ENCODE measurements at regions not wholly inside any gene's neighbourhood (a gene's known extent, or its start where the extent isn't known, plus 50 kb on each side); places are given as distances from the start of the nearest gene placed in this dataset.
"Not testable (repeated sequence)": the region's sequence is repeated elsewhere in the genome, so short reads cannot be mapped to it uniquely, and the experiment has no call there.

DNA sequence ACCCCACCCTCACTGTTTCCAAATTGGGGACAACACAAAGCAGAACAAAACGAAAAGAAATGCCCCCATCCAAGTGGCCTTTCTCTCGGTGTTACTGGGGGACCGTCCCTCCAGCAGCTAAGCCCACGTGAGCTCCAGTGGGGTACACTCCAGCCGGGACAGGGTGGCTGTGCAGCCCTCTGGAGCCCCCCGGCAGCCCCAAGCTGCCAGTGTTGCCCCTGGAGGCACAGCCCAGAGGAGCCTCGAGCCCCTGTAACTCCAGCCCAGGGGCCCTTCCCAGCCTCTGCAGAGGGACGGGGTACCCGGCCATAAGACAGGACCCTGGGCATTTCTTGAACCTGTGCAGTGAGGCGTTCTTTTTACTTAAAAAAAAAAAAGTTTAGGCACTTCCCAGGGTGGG, 124.5 kb upstream of the KCTD7 start:
- no peak overlapping the region for H3K18ac ChIP-seq (ENCODE audit: low read length)
- no peak overlapping the region for H4K91ac ChIP-seq (ENCODE audit: low read depth, low read length)
- no peak overlapping the region for H3K4me3 ChIP-seq (ENCODE audit: low read depth, low read length)
- no CpG with 5 or more reads among the region's 10 CpGs for WGBS (ENCODE audit: extremely low coverage, insufficient coverage, insufficient read length)
- H2BK5ac ChIP-seq (ENCODE audit: low read depth, low read length, poor library complexity), result no peak overlapping the region
- no peak overlapping the region for H2AFZ ChIP-seq (ENCODE audit: insufficient read depth, low read length, poor library complexity)
- no peak overlapping the region for H3K23ac ChIP-seq (ENCODE audit: low read length)
- H3K79me2 ChIP-seq (ENCODE audit: control insufficient read depth, insufficient read depth, low read length, poor library complexity), result no peaks in the 10 kb centered on the region
- H3K4me2 ChIP-seq (ENCODE audit: low read length), result no peak overlapping the region
- no peak overlapping the region for H3K14ac ChIP-seq (ENCODE audit: low read length)
- no peak overlapping the region for H4K8ac ChIP-seq (ENCODE audit: low read depth, low read length)
- peaks cover 4% of the 10 kb centered on the region for H3K9me3 ChIP-seq (ENCODE audit: insufficient read depth, low read depth, low read length)
- no peak overlapping the region for H3K9ac ChIP-seq (ENCODE audit: low read length)
- no peak overlapping the region for H2BK120ac ChIP-seq (ENCODE audit: insufficient read depth, low read length, poor library complexity)
- no peak overlapping the region for H3K4ac ChIP-seq (ENCODE audit: low read depth, low read length)
- H2AK5ac ChIP-seq (ENCODE audit: low read length), result no peak overlapping the region
- H3K79me1 ChIP-seq (ENCODE audit: low read length), result no peaks in the 10 kb centered on the region
- no peaks in the 10 kb centered on the region for H3K36me3 ChIP-seq (ENCODE audit: control insufficient read depth in 1 of 2, insufficient read depth in 2 of 2, low read length in 2 of 2)
- no peak overlapping the region for H4K12ac ChIP-seq (ENCODE audit: low read depth, low read length)
- no peak for DNase-seq
- H3K27ac ChIP-seq (ENCODE audit: low read depth, low read length), result no peak overlapping the region
- no peaks in the 10 kb centered on the region for H3K27me3 ChIP-seq (ENCODE audit: insufficient read depth, low read length)
- H2BK12ac ChIP-seq (ENCODE audit: low read length), result no peak overlapping the region
- H3K4me1 ChIP-seq (ENCODE audit: control insufficient read depth in 1 of 2, insufficient read depth in 2 of 2, low read length in 2 of 2), result no peaks in the 10 kb centered on the region

DNA sequence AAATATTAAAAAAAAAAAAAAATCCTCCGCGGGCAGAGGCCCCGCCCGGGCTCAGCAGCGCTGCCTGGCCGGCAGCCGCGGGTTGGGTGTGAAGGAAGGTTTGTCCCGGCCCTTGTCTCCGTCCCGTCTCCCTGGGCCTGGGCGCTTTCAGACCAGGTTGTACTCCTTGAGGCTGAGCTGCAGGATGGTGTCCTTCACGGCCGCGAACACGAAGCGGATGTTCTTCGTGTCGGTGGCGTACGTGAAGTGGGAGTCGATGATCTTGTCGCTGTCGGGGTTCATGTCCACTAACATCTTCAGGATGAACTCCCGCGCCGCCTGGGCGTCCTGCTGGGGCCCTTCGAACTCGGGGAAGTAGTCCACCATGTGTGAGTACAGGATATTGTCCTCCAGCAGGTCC, 123.7 kb upstream of the KCTD7 start:
- Histone ChIP-seq H2BK5ac (ENCODE audit: low read depth, low read length, poor library complexity) (no peak overlapping the region), H3K23ac (ENCODE audit: low read length) (no peak overlapping the region), H4K91ac (ENCODE audit: low read depth, low read length) (no peak overlapping the region), H2BK12ac (ENCODE audit: low read length) (no peak overlapping the region), H3K4me3 (ENCODE audit: low read depth, low read length) (no peak overlapping the region), H2AFZ (ENCODE audit: insufficient read depth, low read length, poor library complexity) (no peak overlapping the region), H3K4ac (ENCODE audit: low read depth, low read length) (no peak overlapping the region), H3K79me2 (ENCODE audit: control insufficient read depth, insufficient read depth, low read length, poor library complexity) (no peaks in the 10 kb centered on the region), H2BK120ac (ENCODE audit: insufficient read depth, low read length, poor library complexity) (no peak overlapping the region), H3K36me3 (ENCODE audit: control insufficient read depth in 1 of 2, insufficient read depth in 2 of 2, low read length in 2 of 2) (no peaks in the 10 kb centered on the region), H3K4me1 (ENCODE audit: control insufficient read depth in 1 of 2, insufficient read depth in 2 of 2, low read length in 2 of 2) (no peaks in the 10 kb centered on the region), H3K27ac (ENCODE audit: low read depth, low read length) (no peak overlapping the region), H3K4me2 (ENCODE audit: low read length) (no peak overlapping the region), H4K12ac (ENCODE audit: low read depth, low read length) (no peak overlapping the region), H3K9me3 (ENCODE audit: insufficient read depth, low read depth, low read length) (peaks cover 4% of the 10 kb centered on the region), H3K79me1 (ENCODE audit: low read length) (no peaks in the 10 kb centered on the region), H3K9ac (ENCODE audit: low read length) (no peak overlapping the region), H3K14ac (ENCODE audit: low read length) (no peak overlapping the region), H3K18ac (ENCODE audit: low read length) (no peak overlapping the region), H2AK5ac (ENCODE audit: low read length) (no peak overlapping the region), H3K27me3 (ENCODE audit: insufficient read depth, low read length) (no peaks in the 10 kb centered on the region), H4K8ac (ENCODE audit: low read depth, low read length) (no peak overlapping the region)
- no CpG with 5 or more reads among the region's 30 CpGs for WGBS (ENCODE audit: extremely low coverage, insufficient coverage, insufficient read length)
- DNase-seq, result no peak

DNA sequence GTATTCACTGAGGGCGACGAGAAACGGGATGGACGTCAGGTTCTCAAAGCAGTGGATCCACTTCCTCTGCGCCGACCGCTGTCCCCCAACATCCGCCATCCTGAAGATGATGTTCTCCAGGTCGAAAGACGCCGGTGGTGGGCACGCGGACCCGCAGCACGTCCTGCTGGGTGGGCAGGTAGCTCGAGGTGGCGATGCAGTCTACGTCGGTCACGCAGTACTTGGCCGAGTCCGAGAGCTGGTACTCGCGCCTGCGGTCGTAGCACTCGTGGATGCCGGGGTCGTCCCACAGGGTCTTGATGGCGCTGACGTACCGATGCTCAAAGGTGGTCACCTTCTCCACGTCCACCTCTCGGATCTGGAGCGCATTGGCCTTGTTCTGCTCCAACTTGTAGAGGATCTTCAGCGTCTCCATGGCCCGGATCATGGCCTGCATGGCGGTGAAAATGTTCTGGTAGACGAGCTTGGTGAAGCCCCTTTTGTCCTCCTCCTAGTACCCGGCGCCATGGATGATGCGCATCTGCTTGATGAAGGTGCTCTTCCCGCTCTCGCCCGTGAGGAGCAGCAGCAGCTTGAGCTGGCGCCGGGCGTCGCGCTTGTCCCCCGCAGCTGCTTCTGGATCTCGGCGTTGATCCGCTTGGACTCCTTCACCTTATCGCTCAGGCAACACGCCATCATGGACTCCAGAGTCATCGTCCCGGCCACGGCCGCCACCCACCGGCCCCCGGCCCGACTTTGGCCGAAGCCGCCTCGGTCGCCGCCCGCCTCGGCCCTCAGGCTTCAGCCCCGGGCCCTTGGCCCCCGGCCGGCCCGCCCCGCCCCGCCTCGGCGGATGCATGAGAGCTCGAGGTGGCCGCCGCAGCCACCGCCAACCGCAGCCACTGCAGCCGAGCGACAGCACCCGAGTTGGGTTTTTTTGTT, 122.9 kb upstream of the KCTD7 start:
- H3K4me2 ChIP-seq (ENCODE audit: low read length), result no peak overlapping the region
- DNase-seq, result peak in 1 of 2 donors; percentile 49
- no peaks in the 10 kb centered on the region for H3K79me2 ChIP-seq (ENCODE audit: control insufficient read depth, insufficient read depth, low read length, poor library complexity)
- no peaks in the 10 kb centered on the region for H3K36me3 ChIP-seq (ENCODE audit: control insufficient read depth in 1 of 2, insufficient read depth in 2 of 2, low read length in 2 of 2)
- H2AFZ ChIP-seq (ENCODE audit: insufficient read depth, low read length, poor library complexity), result no peak overlapping the region
- no peaks in the 10 kb centered on the region for H3K27me3 ChIP-seq (ENCODE audit: insufficient read depth, low read length)
- H2BK120ac ChIP-seq (ENCODE audit: insufficient read depth, low read length, poor library complexity), result no peak overlapping the region
- H3K9ac ChIP-seq (ENCODE audit: low read length), result no peak overlapping the region
- H2BK5ac ChIP-seq (ENCODE audit: low read depth, low read length, poor library complexity), result no peak overlapping the region
- no CpG with 5 or more reads among the region's 86 CpGs for WGBS (ENCODE audit: extremely low coverage, insufficient coverage, insufficient read length)
- no peak overlapping the region for H3K27ac ChIP-seq (ENCODE audit: low read depth, low read length)
- no peak overlapping the region for H4K12ac ChIP-seq (ENCODE audit: low read depth, low read length)
- H3K18ac ChIP-seq (ENCODE audit: low read length), result no peak overlapping the region
- peaks cover 4% of the 10 kb centered on the region for H3K9me3 ChIP-seq (ENCODE audit: insufficient read depth, low read depth, low read length)
- no peak overlapping the region for H3K4ac ChIP-seq (ENCODE audit: low read depth, low read length)
- no peak overlapping the region for H3K23ac ChIP-seq (ENCODE audit: low read length)
- H4K91ac ChIP-seq (ENCODE audit: low read depth, low read length), result no peak overlapping the region
- no peak overlapping the region for H4K8ac ChIP-seq (ENCODE audit: low read depth, low read length)
- no peak overlapping the region for H2AK5ac ChIP-seq (ENCODE audit: low read length)
- H3K14ac ChIP-seq (ENCODE audit: low read length), result no peak overlapping the region
- no peak overlapping the region for H3K4me3 ChIP-seq (ENCODE audit: low read depth, low read length)
- H3K79me1 ChIP-seq (ENCODE audit: low read length), result no peaks in the 10 kb centered on the region
- H3K4me1 ChIP-seq (ENCODE audit: control insufficient read depth in 1 of 2, insufficient read depth in 2 of 2, low read length in 2 of 2), result no peaks in the 10 kb centered on the region
- H2BK12ac ChIP-seq (ENCODE audit: low read length), result no peak overlapping the region

DNA sequence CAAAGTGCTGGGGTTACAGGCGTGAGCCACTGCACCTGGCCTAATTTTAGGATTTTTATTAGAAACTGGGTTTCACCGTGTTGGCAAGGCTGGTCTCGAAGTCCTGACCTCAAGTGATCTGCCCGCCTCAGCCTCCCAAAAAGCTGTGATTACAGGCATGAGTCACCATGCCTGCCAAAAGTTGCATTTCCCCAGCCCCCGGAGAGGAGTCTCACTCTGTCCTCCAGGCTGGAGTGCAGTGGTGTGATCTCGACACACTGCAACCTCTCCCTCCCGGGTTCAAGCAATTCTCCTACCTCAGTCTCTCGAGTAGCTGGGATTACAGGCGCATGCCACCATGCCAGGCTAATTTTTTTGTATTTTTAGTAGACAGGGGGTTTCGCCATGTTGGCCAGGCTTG, 122.0 kb upstream of the KCTD7 start:
- not testable (repeated sequence) for H3K18ac ChIP-seq (ENCODE audit: low read length); H3K9me3 ChIP-seq (ENCODE audit: insufficient read depth, low read depth, low read length); H4K91ac ChIP-seq (ENCODE audit: low read depth, low read length); H4K8ac ChIP-seq (ENCODE audit: low read depth, low read length); H2AK5ac ChIP-seq (ENCODE audit: low read length); H4K12ac ChIP-seq (ENCODE audit: low read depth, low read length); H3K27ac ChIP-seq (ENCODE audit: low read depth, low read length); H3K27me3 ChIP-seq (ENCODE audit: insufficient read depth, low read length); H3K79me1 ChIP-seq (ENCODE audit: low read length); H2AFZ ChIP-seq (ENCODE audit: insufficient read depth, low read length, poor library complexity); H3K79me2 ChIP-seq (ENCODE audit: control insufficient read depth, insufficient read depth, low read length, poor library complexity); H3K23ac ChIP-seq (ENCODE audit: low read length); H3K9ac ChIP-seq (ENCODE audit: low read length); H3K4me1 ChIP-seq (ENCODE audit: control insufficient read depth in 1 of 2, insufficient read depth in 2 of 2, low read length in 2 of 2); H3K4me3 ChIP-seq (ENCODE audit: low read depth, low read length); DNase-seq; H3K4me2 ChIP-seq (ENCODE audit: low read length); H3K36me3 ChIP-seq (ENCODE audit: control insufficient read depth in 1 of 2, insufficient read depth in 2 of 2, low read length in 2 of 2); H3K4ac ChIP-seq (ENCODE audit: low read depth, low read length); H3K14ac ChIP-seq (ENCODE audit: low read length); H2BK5ac ChIP-seq (ENCODE audit: low read depth, low read length, poor library complexity); H2BK120ac ChIP-seq (ENCODE audit: insufficient read depth, low read length, poor library complexity); H2BK12ac ChIP-seq (ENCODE audit: low read length)
- no CpG with 5 or more reads among the region's 10 CpGs for WGBS (ENCODE audit: extremely low coverage, insufficient coverage, insufficient read length)
